SK-N-SH (cell line): ENCODE measurements at regions not wholly inside any gene's neighbourhood (a gene's known extent, or its start where the extent isn't known, plus 50 kb on each side); places are given as distances from the start of the nearest gene placed in this dataset.

Source experiments
- CTCF ChIP-seq: fragments of 200-600 bp; sonication (generic); IDR thresholded peaks from 2 replicates; pipeline ENCODE4 v1.6.1; 2017; ENCODE audit warnings: antibody characterized with exemption, mild to moderate bottlenecking, moderate library complexity
- RXRA ChIP-seq: IDR thresholded peaks from 2 replicates; pipeline ENCODE4 v1.4.0; 2012; ENCODE audit warnings: low read depth, mild to moderate bottlenecking, borderline replicate concordance

- TF ChIP-seq RXRA = no peak
- TF ChIP-seq CTCF = no peak
Observed at GRCh38 chr13:112234131-112234875, 141.9 kb upstream of the SPACA7 start.
